GM12878 (cell line): ENCODE measurements at regions not wholly inside any gene's neighbourhood (a gene's known extent, or its start where the extent isn't known, plus 50 kb on each side); places are given as distances from the start of the nearest gene placed in this dataset.
A peak's percentile ranks its signal among the peaks of the same experiment; 100 is the strongest.

ENCODE experiments used
- ATAC-seq: fragments of 200-7000 bp; cut with Tn5 transposase; 3 replicates; pipeline ENCODE4 v1.9.1; 2020; ENCODE audit warnings: mild to moderate bottlenecking, moderate library complexity
- BruUV-seq: library from RNA; stranded (reverse); fragments of 400-500 nt; replicated peaks from 2 replicates; lab custom pipeline; 2021; lab: Mats Ljungman, UMichigan
- CTCF ChIA-PET: fragments of 300-600 bp; sonication (Branson Sonifier 250); formaldehyde crosslinking; extraction: SDS; loops from one replicate; lab custom pipeline; 2021; ENCODE audit warnings: inconsistent platforms; lab: Yijun Ruan, JAX
- POLR2A ChIA-PET: fragments of 350-600 bp; formaldehyde crosslinking; extraction: SDS; loops from one replicate; lab custom pipeline; 2021; ENCODE audit warnings: inconsistent platforms; lab: Charles Lee
- RAD21 ChIA-PET: fragments of 300-600 bp; sonication (Branson Sonifier 250); formaldehyde crosslinking; loops from one replicate; lab custom pipeline; 2023; ENCODE audit warnings: antibody characterized with exemption; ENCODE audit not compliant: unreplicated experiment; lab: Charles Lee
- SMC1A ChIA-PET: fragments of 300-600 bp; sonication (Branson Sonifier 250); formaldehyde crosslinking; loops from one replicate; lab custom pipeline; 2023; ENCODE audit not compliant: unreplicated experiment, uncharacterized antibody; lab: Charles Lee
- DNase-seq: peaks from one replicate; pipeline ENCODE4 v3.0.0-alpha.2; 2011; ENCODE audit warnings: low read depth, low spot score
- FAIRE-seq: peaks from 3 replicates; lab custom pipeline; 2011; peaks lifted over from hg19 to GRCh38; lab: Jason Lieb, UNC
- H2AFZ ChIP-seq: 2 replicates; pipeline ENCODE4 v1.6.0; 2011; ENCODE audit warnings: low read depth, low read length, control low read depth; ENCODE audit not compliant: control insufficient read depth
- H3K27ac ChIP-seq: 2 replicates; pipeline ENCODE4 v1.5.1; 2011; ENCODE audit warnings: control low read depth; ENCODE audit not compliant: control insufficient read depth, insufficient read depth
- H3K27me3 ChIP-seq, 2 experiments: replicated peaks in 1 of 2; 2 replicates each; pipeline versions ENCODE4 v1.6.0 to v1.6.1; 2011; ENCODE audit warnings: low read length in 1 of 2; ENCODE audit not compliant: control insufficient read depth in 2 of 2, insufficient read depth in 2 of 2
- H3K36me3 ChIP-seq, 2 experiments: 2 replicates each; pipeline ENCODE4 v1.5.1; 2011; ENCODE audit warnings: low read length in 1 of 2; ENCODE audit not compliant: control insufficient read depth in 2 of 2, insufficient read depth in 2 of 2
- H3K4me1 ChIP-seq: 2 replicates; pipeline ENCODE4 v1.6.1; 2011; ENCODE audit warnings: mild to moderate bottlenecking, low read length, moderate library complexity, mixed read lengths; ENCODE audit not compliant: control insufficient read depth, insufficient read depth
- H3K4me2 ChIP-seq: 2 replicates; pipeline ENCODE4 v1.6.0; 2011; ENCODE audit warnings: control low read depth; ENCODE audit not compliant: control insufficient read depth, insufficient read depth
- H3K4me3 ChIP-seq: fragments of 200-600 bp; sonication (generic); 2 replicates; pipeline ENCODE4 v1.5.1; 2016
- H3K79me2 ChIP-seq: 2 replicates; pipeline ENCODE4 v1.6.0; 2011; ENCODE audit warnings: low read length; ENCODE audit not compliant: control insufficient read depth, insufficient read depth
- H3K9ac ChIP-seq: 2 replicates; pipeline ENCODE4 v1.8.0; 2011; ENCODE audit warnings: low read length, control low read depth, mixed read lengths; ENCODE audit not compliant: control insufficient read depth, insufficient read depth
- H3K9me3 ChIP-seq: replicated peaks from 3 replicates; pipeline ENCODE4 v1.5.1; 2011; ENCODE audit warnings: mild to moderate bottlenecking, low read length; ENCODE audit not compliant: control insufficient read depth, insufficient read depth
- H4K20me1 ChIP-seq: 2 replicates; pipeline ENCODE4 v1.6.0; 2011; ENCODE audit not compliant: control insufficient read depth, insufficient read depth
- BRCA1 ChIP-seq: IDR thresholded peaks from 2 replicates; pipeline ENCODE4 v1.6.1; 2011; ENCODE audit warnings: low read depth, low read length, improper control_type of control experiment
- KLF5 ChIP-seq: fragments of 450-650 bp; IDR thresholded peaks from 2 replicates; pipeline ENCODE4 v1.6.1; 2014; ENCODE audit warnings: mild to moderate bottlenecking; ENCODE audit not compliant: partially characterized antibody
- NFYB ChIP-seq: IDR thresholded peaks from 2 replicates; pipeline ENCODE4 v1.6.1; 2011; ENCODE audit warnings: low read depth, mild to moderate bottlenecking, low read length, improper control_type of control experiment, moderate library complexity; ENCODE audit not compliant: insufficient read depth
- RAD21 ChIP-seq: IDR thresholded peaks from 2 replicates; pipeline ENCODE4 v1.6.1; 2011; ENCODE audit warnings: mild to moderate bottlenecking, low read depth, low read length, moderate library complexity; ENCODE audit not compliant: insufficient read depth
- SMC3 ChIP-seq: IDR thresholded peaks from 2 replicates; pipeline ENCODE4 v1.6.1; 2011; ENCODE audit warnings: low read length, improper control_type of control experiment, borderline replicate concordance
- ZNF384 ChIP-seq: IDR thresholded peaks from 2 replicates; pipeline ENCODE4 v1.6.1; 2012; ENCODE audit warnings: low read depth, mild to moderate bottlenecking, low read length, improper control_type of control experiment, borderline replicate concordance
- WGBS: methylation state at CpG from one replicate; pipeline ENCODE4 v1.1.6; 2016; ENCODE audit warnings: low lambda C conversion rate; ENCODE audit not compliant: insufficient replicate concordance, insufficient coverage; ENCODE audit errors: missing lambda C conversion rate; 5-methylcytosine and 5-hydroxymethylcytosine counted together
- in situ Hi-C: fragments of 300-500 bp; cut with MboI; formaldehyde crosslinking; loops from 9 replicates; pipeline ENCODE4 v1.14.3; 2018; ENCODE audit warnings: mixed read lengths
- intact Hi-C: fragments of 100-400 bp; cut with micrococcal nuclease; formaldehyde crosslinking; loops from one replicate; pipeline ENCODE4 v1.14.2; 2022; ENCODE audit not compliant: unreplicated experiment
- TF ChIP-seq, protein P1 (sequence below): fragments of 450-650 bp; IDR thresholded peaks from 2 replicates; pipeline ENCODE4 v1.6.1; 2016; ENCODE audit warnings: mild to moderate bottlenecking
- TF ChIP-seq, protein P2 (sequence below), 3 experiments: IDR thresholded peaks in 2 of 3; conservative IDR thresholded peaks in 1 of 3; 2 replicates each; pipeline ENCODE4 v1.5.1; 2011; ENCODE audit warnings: low read depth in 3 of 3, low read length in 3 of 3, mild to moderate bottlenecking in 3 of 3, control low read depth in 2 of 3, moderate library complexity in 2 of 3, inconsistent platforms in 1 of 3, mixed read lengths in 1 of 3; ENCODE audit not compliant: control insufficient read depth in 2 of 3, insufficient read depth in 1 of 3; ENCODE audit errors: extremely low read depth in 1 of 3
- TF ChIP-seq, protein P3 (sequence below): IDR thresholded peaks from 2 replicates; pipeline ENCODE4 v1.6.1; 2012; ENCODE audit warnings: low read length, inconsistent platforms

DNA sequence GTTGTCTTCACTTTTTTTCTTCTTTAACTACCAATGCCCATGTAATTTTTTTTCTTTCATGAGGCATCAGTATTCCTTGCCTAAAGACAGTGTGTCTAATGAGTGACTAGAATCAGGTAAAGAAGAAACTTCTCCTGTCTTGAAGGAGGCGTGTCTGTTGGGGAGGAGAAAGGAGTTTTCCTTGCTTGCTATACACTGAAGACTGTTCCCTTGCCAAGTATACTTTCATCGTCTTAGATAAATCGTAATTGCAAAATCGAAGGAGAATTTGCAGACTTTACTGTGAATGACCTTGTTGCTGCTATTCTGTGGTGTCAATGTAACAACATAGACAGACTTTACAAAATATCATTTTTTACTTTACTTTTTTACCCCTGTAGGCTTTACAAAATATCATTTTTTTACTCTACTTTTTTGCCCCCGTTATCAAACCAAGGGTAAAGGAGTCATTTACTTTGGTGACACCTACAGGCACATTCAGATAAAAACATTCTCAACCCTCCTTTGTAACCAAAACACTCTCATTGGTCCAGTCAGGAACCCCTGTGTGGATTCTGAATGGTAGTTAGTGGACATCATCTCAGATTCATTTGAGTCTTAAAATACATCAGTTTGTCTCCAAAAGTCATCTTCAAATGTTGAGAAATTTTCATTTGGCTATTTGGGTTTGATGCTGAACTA is 232.4 kb downstream of the AHR start:
- no peak overlapping the region for H3K4me2 ChIP-seq
- POLR2A ChIA-PET = no interaction called here
- no TSS peak for BruUV-seq
- no peaks in the 10 kb centered on the region for H3K79me2 ChIP-seq
- in situ Hi-C loops (loop anchor here (10.0 kb wide), 1 partner anchor 546 kb away; no protein-coding TSS in a partner anchor), intact Hi-C loops (loop anchor here (1.0 to 2.0 kb wide), 3 partner anchors 128 to 548 kb away; no protein-coding TSS in a partner anchor)
- no peak overlapping the region for H3K4me3 ChIP-seq
- H3K27me3 ChIP-seq = no peaks in the 10 kb centered on the region; a peak in 1 of 4 replicates
- WGBS = 49% methylated on average over 5 of the region's 5 CpGs
- SMC1A ChIA-PET = interaction anchor here (0.7 to 2.3 kb wide), 13 partner anchors 9 to 548 kb away, joined by 3 to 18 read pairs (median 6); partner anchors contain the start of gene AHR
- CTCF ChIA-PET = interaction anchor here (0.7 to 5.1 kb wide), 9 partner anchors 9 to 640 kb away, joined by 3 to 56 read pairs (median 9); no protein-coding TSS in a partner anchor
- H3K4me1 ChIP-seq = no peaks in the 10 kb centered on the region
- DNase-seq = peak; percentile 19
- no peaks in the 10 kb centered on the region for H3K9me3 ChIP-seq
- no peak overlapping the region for H2AFZ ChIP-seq
- no peaks in the 10 kb centered on the region for H3K36me3 ChIP-seq
- no peak overlapping the region for H3K9ac ChIP-seq
- TF ChIP-seq ZNF384 (0 out of 2 replicates have a peak, but pooled peaks have one; percentile 21), BRCA1 (no peak), SMC3 (peak; percentile 69; the same call in 1 of the 2 replicates), NFYB (peak; percentile 87), KLF5 (no peak), RAD21 (peak; percentile 79)
- TF ChIP-seq, protein P1, sequence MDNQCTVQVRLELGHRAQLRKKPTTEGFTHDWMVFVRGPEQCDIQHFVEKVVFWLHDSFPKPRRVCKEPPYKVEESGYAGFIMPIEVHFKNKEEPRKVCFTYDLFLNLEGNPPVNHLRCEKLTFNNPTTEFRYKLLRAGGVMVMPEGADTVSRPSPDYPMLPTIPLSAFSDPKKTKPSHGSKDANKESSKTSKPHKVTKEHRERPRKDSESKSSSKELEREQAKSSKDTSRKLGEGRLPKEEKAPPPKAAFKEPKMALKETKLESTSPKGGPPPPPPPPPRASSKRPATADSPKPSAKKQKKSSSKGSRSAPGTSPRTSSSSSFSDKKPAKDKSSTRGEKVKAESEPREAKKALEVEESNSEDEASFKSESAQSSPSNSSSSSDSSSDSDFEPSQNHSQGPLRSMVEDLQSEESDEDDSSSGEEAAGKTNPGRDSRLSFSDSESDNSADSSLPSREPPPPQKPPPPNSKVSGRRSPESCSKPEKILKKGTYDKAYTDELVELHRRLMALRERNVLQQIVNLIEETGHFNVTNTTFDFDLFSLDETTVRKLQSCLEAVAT = no peak
- TF ChIP-seq, protein P2, sequence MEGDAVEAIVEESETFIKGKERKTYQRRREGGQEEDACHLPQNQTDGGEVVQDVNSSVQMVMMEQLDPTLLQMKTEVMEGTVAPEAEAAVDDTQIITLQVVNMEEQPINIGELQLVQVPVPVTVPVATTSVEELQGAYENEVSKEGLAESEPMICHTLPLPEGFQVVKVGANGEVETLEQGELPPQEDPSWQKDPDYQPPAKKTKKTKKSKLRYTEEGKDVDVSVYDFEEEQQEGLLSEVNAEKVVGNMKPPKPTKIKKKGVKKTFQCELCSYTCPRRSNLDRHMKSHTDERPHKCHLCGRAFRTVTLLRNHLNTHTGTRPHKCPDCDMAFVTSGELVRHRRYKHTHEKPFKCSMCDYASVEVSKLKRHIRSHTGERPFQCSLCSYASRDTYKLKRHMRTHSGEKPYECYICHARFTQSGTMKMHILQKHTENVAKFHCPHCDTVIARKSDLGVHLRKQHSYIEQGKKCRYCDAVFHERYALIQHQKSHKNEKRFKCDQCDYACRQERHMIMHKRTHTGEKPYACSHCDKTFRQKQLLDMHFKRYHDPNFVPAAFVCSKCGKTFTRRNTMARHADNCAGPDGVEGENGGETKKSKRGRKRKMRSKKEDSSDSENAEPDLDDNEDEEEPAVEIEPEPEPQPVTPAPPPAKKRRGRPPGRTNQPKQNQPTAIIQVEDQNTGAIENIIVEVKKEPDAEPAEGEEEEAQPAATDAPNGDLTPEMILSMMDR (IDR thresholded peaks at IDR 0.05 in 2 of 3, conservative IDR thresholded peaks at IDR 0.05 in 1 of 3; ENCODE audit: control insufficient read depth in 2 of 3, extremely low read depth in 1 of 3, insufficient read depth in 1 of 3, low read depth in 3 of 3, low read length in 3 of 3) = peak; percentile 14 to 57 (median 29); a peak in 3 of 6 replicates
- TF ChIP-seq, protein P3, sequence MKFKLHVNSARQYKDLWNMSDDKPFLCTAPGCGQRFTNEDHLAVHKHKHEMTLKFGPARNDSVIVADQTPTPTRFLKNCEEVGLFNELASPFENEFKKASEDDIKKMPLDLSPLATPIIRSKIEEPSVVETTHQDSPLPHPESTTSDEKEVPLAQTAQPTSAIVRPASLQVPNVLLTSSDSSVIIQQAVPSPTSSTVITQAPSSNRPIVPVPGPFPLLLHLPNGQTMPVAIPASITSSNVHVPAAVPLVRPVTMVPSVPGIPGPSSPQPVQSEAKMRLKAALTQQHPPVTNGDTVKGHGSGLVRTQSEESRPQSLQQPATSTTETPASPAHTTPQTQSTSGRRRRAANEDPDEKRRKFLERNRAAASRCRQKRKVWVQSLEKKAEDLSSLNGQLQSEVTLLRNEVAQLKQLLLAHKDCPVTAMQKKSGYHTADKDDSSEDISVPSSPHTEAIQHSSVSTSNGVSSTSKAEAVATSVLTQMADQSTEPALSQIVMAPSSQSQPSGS = no peak
- RAD21 ChIA-PET = interaction anchor here (1.5 to 4.3 kb wide), 4 partner anchors 223 to 229 kb away, joined by 5 to 34 read pairs (median 6); no protein-coding TSS in a partner anchor
- ATAC-seq = peak; percentile 93
- H3K27ac ChIP-seq = no peak overlapping the region
- H4K20me1 ChIP-seq = no peaks in the 10 kb centered on the region
- FAIRE-seq = no peak
